ENCODE measurements at regions not wholly inside any gene's neighbourhood (a gene's known extent, or its start where the extent isn't known, plus 50 kb on each side); places are given as distances from the start of the nearest gene placed in this dataset.

DNA sequence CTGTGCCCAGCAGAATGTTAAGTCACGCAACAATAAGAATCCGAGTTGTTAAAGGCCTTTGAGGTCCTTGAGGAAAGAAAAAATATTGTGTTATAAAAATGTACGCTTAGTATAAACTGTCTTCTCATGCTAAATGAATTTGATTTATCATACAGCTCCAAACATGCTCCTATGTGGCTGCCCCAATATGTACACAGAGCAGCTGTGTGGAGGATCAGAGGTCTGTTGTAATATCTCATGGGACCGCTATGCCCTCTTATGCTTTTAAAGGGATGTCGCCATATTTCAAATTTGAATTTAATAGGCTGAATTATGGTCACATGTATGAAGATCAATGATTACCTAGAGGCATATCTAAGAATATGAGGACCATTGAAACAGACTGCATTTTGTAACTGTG lies 90.2 kb downstream of the SLC5A7 start:
- Mint-ChIP-seq H3K4me3 (no peak overlapping the region), H3K36me3 (ENCODE audit: low read depth) (no peaks in the 10 kb centered on the region), H3K9me3 (peaks cover 5% of the 10 kb centered on the region), H3K27ac (no peak overlapping the region), H3K4me1 (no peaks in the 10 kb centered on the region), H3K27me3 (ENCODE audit: low read depth, poor library complexity) (no peaks in the 10 kb centered on the region)
- no peak for DNase-seq
- TF ChIP-seq, protein P1, sequence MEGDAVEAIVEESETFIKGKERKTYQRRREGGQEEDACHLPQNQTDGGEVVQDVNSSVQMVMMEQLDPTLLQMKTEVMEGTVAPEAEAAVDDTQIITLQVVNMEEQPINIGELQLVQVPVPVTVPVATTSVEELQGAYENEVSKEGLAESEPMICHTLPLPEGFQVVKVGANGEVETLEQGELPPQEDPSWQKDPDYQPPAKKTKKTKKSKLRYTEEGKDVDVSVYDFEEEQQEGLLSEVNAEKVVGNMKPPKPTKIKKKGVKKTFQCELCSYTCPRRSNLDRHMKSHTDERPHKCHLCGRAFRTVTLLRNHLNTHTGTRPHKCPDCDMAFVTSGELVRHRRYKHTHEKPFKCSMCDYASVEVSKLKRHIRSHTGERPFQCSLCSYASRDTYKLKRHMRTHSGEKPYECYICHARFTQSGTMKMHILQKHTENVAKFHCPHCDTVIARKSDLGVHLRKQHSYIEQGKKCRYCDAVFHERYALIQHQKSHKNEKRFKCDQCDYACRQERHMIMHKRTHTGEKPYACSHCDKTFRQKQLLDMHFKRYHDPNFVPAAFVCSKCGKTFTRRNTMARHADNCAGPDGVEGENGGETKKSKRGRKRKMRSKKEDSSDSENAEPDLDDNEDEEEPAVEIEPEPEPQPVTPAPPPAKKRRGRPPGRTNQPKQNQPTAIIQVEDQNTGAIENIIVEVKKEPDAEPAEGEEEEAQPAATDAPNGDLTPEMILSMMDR (IDR thresholded peaks at IDR 0.05), result no peak

DNA sequence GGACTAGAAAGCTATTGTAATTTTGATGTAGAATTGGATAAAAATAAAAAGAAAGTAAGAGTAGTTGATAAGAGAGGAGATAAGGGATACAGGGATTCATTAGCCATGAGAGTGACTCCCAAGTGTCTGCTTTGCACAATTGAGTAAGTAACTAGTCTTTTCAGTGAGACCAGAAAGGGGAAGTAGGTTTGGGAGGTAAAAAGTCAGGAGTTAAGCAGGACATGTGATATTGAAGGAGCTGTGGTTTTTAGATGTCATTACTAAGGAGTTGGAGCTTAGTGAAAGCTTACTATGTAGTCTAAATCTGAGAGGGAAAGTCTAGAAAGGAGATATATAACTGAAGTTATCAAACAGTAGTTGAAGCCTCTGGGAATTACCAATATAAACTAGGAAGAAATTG lies 93.4 kb downstream of the SLC5A7 start:
- no peaks in the 10 kb centered on the region for H3K27me3 Mint-ChIP-seq (ENCODE audit: low read depth, poor library complexity)
- peaks cover 5% of the 10 kb centered on the region for H3K9me3 Mint-ChIP-seq
- no peak overlapping the region for H3K27ac Mint-ChIP-seq
- no peaks in the 10 kb centered on the region for H3K36me3 Mint-ChIP-seq (ENCODE audit: low read depth)
- TF ChIP-seq, protein P1 (IDR thresholded peaks at IDR 0.05), result no peak
- no peaks in the 10 kb centered on the region for H3K4me1 Mint-ChIP-seq
- no peak for DNase-seq
- H3K4me3 Mint-ChIP-seq, result no peak overlapping the region

DNA sequence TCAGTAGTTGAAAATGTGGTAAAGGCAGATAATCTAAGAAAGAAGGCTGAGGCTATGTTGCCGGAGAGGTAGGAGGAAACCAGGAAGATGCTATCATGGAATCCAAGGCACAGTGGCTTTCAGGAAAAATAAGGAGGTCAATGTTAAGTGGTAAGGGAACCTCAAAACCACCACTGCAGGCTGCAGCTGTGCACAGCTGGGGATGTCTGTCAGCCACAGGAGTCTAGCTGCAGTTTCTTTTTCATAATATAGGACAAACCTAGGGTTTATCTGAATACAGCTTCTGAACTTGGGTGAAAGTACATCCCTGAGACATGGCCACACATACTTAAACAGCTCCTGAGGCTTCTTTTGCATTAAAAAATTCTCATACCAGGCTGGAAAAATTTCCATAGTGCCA lies 93.9 kb downstream of the SLC5A7 start:
- Mint-ChIP-seq H3K36me3 (ENCODE audit: low read depth) (no peaks in the 10 kb centered on the region), H3K27me3 (ENCODE audit: low read depth, poor library complexity) (no peaks in the 10 kb centered on the region), H3K27ac (no peak overlapping the region), H3K4me1 (no peaks in the 10 kb centered on the region), H3K9me3 (peaks cover 5% of the 10 kb centered on the region), H3K4me3 (no peak overlapping the region)
- DNase-seq, result no peak
- TF ChIP-seq, protein P1 (IDR thresholded peaks at IDR 0.05), result no peak

DNA sequence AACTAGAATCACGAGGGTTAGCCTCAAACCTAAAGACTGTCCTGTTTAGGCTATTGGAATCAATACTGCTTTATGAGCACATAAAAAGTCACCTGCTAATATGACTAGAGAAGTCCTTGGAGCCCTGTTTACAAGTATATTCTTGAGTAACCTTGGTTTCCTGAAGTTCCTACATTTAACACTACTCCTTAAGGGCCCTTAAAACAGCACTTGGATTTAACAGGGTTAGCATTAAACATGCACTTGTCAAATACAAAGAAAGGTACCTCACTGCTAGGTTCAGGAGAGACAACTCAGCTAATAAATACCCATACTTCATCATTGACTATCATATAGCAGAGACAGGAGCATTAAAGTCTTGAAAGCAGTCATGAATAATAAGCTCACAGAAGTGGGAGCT lies 96.7 kb downstream of the SLC5A7 start:
- peaks cover 6% of the 10 kb centered on the region for H3K9me3 Mint-ChIP-seq
- no peaks in the 10 kb centered on the region for H3K4me1 Mint-ChIP-seq
- DNase-seq, result no peak
- no peak overlapping the region for H3K4me3 Mint-ChIP-seq
- TF ChIP-seq, protein P1 (IDR thresholded peaks at IDR 0.05), result no peak
- H3K27ac Mint-ChIP-seq, result no peak overlapping the region
- H3K27me3 Mint-ChIP-seq (ENCODE audit: low read depth, poor library complexity), result no peaks in the 10 kb centered on the region
- no peaks in the 10 kb centered on the region for H3K36me3 Mint-ChIP-seq (ENCODE audit: low read depth)

DNA sequence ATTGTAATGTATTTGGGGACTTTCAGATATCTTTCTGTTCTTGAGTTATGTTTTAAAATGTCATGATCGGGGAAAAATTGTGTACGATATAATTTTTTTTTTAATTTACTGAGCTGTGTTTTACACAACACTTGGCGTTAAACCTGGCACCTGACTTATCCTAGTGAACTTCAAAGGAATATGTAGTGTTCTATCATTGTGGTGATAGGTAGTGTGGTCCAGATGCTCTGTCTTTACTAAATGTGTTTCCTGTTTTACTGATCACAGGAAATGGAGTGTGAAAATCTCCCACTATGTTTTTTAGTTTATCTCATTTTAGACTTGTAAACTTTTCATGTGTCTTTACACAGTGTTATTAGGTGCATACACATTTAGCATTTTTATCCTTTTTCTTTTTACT lies 98.0 kb downstream of the SLC5A7 start:
- H3K36me3 Mint-ChIP-seq (ENCODE audit: low read depth), result peaks cover 4% of the 10 kb centered on the region
- no peaks in the 10 kb centered on the region for H3K4me1 Mint-ChIP-seq
- H3K27ac Mint-ChIP-seq, result no peak overlapping the region
- TF ChIP-seq, protein P1 (IDR thresholded peaks at IDR 0.05), result no peak
- no peak for DNase-seq
- H3K9me3 Mint-ChIP-seq, result peaks cover 12% of the 10 kb centered on the region
- H3K27me3 Mint-ChIP-seq (ENCODE audit: low read depth, poor library complexity), result no peaks in the 10 kb centered on the region
- no peak overlapping the region for H3K4me3 Mint-ChIP-seq

DNA sequence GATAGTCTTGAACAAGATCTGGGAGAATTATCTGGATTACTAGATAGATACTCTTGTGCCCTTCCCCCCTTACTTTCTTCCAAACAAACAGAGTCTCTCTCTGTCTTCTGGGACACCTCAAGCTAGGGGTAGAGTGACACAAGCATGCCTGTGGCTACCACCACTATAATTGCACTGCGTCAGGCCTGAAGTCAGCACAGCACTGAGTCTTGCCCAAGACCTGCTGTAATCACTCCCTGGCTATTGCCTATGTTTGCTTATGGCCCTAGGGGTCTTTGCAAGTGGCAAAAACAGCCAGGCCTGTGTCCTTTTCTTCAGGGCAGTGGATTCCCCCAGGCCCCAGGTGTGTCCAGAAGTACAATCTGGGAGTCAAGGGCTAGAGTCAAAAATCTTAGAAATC lies 106.6 kb downstream of the SLC5A7 start:
- Mint-ChIP-seq H3K27ac (no peak overlapping the region), H3K4me3 (no peak overlapping the region), H3K4me1 (no peaks in the 10 kb centered on the region), H3K36me3 (ENCODE audit: low read depth) (peaks cover 4% of the 10 kb centered on the region), H3K27me3 (ENCODE audit: low read depth, poor library complexity) (no peaks in the 10 kb centered on the region), H3K9me3 (peaks cover 27% of the 10 kb centered on the region)
- TF ChIP-seq, protein P1 (IDR thresholded peaks at IDR 0.05), result no peak
- no peak for DNase-seq

Measured in nephron progenitor cell (in vitro differentiated cells).